ENCODE measurements at regions not wholly inside any gene's neighbourhood (a gene's known extent, or its start where the extent isn't known, plus 50 kb on each side); places are given as distances from the start of the nearest gene placed in this dataset.
"Not testable (repeated sequence)": the region's sequence is repeated elsewhere in the genome, so short reads cannot be mapped to it uniquely, and the experiment has no call there.

- no peak overlapping the region for H3K4me3 Mint-ChIP-seq
- ATAC-seq: no peak
- H3K36me3 Mint-ChIP-seq: no peaks in the 10 kb centered on the region
- H3K9me3 Mint-ChIP-seq: peaks cover 14% of the 10 kb centered on the region
- DNase-seq (ENCODE audit: low spot score in 2 of 2): no peak
- H3K4me1 Mint-ChIP-seq: no peaks in the 10 kb centered on the region
- H3K27ac Mint-ChIP-seq: no peak overlapping the region
Observed at GRCh38 chr13:68535329-68535728, 1305.2 kb upstream of the PCDH9 start.

DNA sequence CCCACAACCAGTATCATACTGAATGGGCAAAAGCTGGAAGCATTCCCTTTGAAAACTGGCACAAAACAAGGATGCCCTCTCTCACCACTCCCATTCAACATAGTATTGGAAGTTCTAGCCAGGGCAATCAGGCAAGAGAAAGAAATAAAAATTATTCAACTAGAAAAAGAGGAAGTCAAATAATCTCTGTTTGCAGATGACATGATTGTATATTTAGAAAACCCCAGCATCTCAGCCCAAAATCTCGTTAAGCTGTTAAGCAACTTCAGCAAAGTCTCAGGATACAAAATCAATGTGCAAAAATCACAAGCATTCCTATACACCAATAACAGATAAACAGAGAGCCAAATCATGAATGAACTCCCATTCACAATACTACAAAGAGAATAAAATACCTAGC lies 1297.0 kb upstream of the PCDH9 start:
- H3K9me3 Mint-ChIP-seq: peaks cover 16% of the 10 kb centered on the region
- not testable (repeated sequence) for H3K4me1 Mint-ChIP-seq; DNase-seq (ENCODE audit: low spot score in 2 of 2); H3K27ac Mint-ChIP-seq; H3K4me3 Mint-ChIP-seq; ATAC-seq; H3K36me3 Mint-ChIP-seq

DNA sequence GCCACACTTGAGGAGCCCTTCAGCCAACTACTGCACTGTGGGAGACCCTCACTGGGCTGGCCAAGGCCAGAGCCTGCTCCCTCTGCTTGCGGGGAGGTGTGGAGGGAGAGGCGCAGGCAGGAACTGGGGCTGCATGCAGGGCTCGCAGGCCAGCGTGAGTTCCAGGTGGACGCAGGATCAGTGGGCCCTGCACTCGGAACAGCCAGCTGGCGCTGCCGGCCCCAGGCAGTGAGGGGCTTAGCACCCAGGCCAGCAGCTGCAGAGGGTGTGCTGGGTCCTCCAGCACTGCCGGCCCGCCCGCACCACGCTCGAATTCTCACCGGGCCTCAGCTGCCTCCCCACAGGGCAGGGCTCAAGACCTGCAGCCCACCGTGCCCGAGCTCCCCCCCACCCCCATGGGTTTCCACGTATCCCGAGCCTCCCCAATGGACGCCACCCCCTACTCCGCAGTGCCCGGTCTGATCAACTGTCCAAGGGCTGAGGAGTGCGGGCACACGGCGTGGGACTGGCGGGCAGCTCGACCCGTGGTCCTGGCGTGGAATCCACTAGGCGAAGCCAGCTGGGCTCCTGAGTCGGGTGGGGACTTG lies 1293.8 kb upstream of the PCDH9 start:
- Mint-ChIP-seq H3K4me1 (no peaks in the 10 kb centered on the region), H3K9me3 (peaks cover 16% of the 10 kb centered on the region), H3K4me3 (no peak overlapping the region), H3K36me3 (no peaks in the 10 kb centered on the region), H3K27ac (no peak overlapping the region)
- no peak for ATAC-seq
- DNase-seq (ENCODE audit: low spot score in 2 of 2): no peak

- Mint-ChIP-seq H3K4me3 (no peak overlapping the region), H3K9me3 (peaks cover 16% of the 10 kb centered on the region), H3K36me3 (no peaks in the 10 kb centered on the region), H3K4me1 (no peaks in the 10 kb centered on the region), H3K27ac (no peak overlapping the region)
- no peak for DNase-seq (ENCODE audit: low spot score in 2 of 2)
- no peak for ATAC-seq
Observed at GRCh38 chr13:68522184-68522583, 1292.0 kb upstream of the PCDH9 start.

DNA sequence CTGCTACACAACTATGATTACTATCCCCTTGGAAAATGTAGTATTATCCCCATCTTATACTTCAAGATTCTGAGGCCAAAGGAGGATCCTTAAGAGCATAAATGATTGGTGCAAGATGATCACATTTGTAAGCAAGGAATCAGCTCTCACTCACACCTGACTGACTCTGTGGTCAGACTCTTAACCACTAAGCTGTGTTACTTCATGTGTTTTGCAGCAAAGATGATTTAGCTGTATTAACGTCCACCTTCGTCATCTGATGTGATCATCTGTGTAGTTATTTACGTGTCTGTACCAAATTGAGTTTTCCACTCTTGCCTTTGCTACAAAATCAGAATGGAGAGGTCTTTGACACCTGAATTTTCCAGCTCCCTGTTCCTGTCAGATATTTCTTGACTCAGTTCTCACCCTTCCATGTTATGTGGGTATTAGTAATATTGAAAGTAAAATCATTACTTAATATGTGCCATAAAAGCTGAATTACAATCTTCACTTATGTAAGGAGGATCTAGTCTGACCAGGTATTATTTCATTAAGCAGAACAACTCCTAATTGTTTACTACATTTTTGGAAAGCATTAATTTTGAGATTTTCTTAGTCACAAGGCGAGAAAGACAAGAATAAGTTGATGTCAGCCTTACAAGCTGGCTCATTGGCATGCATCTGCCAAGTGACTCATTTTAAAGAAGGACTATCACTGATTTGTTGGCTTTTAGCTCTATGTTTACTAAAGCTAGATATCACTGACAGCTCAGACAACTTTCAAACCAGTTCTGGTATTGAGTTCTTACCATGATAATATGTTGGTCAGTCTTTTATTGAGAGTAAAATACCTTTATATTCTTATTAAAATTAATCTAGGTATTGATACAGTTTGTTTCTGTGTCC lies 1279.8 kb upstream of the PCDH9 start:
- DNase-seq (ENCODE audit: low spot score in 2 of 2) (no peak), ATAC-seq (no peak)
- Mint-ChIP-seq H3K36me3 (no peaks in the 10 kb centered on the region), H3K4me1 (no peaks in the 10 kb centered on the region), H3K9me3 (peaks cover 10% of the 10 kb centered on the region), H3K27ac (no peak overlapping the region), H3K4me3 (no peak overlapping the region)

DNA sequence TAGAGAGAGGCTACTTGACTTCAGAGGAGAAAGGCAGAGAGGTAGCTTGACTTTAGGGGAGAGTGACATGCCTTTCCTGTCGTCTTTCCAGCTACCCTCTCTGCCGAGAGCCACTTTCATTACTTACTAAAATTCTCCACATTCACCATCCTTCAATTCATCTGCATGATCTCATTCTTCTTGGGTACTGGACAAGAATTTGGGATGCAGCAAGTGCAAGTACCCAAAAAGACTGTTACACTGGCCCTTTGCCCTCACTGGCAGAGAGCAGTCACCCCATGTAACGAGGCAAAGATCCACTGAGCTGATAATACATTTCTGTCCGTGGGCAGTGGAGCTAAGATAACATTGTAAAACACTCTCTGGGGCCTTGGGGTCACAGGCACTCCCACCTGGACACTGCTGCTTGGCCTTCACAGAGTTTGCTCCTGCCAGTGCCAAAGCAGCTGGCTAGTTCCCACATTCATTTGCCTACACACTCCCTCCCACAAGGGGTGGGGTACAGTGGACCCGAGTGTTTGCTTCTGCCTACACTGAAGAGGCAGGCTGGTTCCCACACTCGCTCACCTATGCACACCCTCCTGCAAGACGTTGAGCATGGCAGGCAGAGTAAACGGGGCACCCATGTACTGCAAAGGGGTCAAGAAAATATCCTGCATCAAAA lies 1276.9 kb upstream of the PCDH9 start:
- ATAC-seq: peak; percentile 16

GRCh38 chr13:68490594-68490993 lies 1260.5 kb upstream of the PCDH9 start:
- ATAC-seq: no peak
- Mint-ChIP-seq H3K27ac (no peak overlapping the region), H3K9me3 (peaks cover 11% of the 10 kb centered on the region), H3K4me1 (no peaks in the 10 kb centered on the region), H3K4me3 (no peak overlapping the region), H3K36me3 (no peaks in the 10 kb centered on the region)
- DNase-seq (ENCODE audit: low spot score in 2 of 2): no peak

More for the DNA sequence above, 1276.9 kb upstream of the PCDH9 start:
- DNase-seq (ENCODE audit: low spot score in 2 of 2): no peak
- no peak overlapping the region for H3K27ac Mint-ChIP-seq
- no peaks in the 10 kb centered on the region for H3K4me1 Mint-ChIP-seq
- peaks cover 5% of the 10 kb centered on the region for H3K9me3 Mint-ChIP-seq
- H3K4me3 Mint-ChIP-seq: no peak overlapping the region
- H3K36me3 Mint-ChIP-seq: no peaks in the 10 kb centered on the region

DNA sequence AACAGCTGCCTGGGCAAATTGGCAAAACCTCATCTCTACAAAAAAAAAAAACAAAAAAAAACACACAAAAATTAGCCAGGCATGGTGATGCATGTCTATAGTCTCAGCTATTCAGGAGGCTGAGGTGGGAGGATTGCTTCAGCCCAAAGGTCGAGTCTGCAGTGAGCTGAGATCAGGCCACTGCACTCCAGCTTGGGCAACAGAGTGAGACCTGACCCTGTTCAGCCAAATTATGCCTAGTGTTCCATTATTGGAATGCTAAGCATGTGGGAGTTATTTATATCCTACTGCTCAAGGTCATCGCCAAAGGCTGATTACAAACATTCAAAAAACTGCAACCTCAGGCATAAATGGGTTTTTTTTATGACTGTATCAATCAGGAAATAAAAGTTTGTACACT lies 1251.0 kb upstream of the PCDH9 start:
- no peak for ATAC-seq
- no peak for DNase-seq (ENCODE audit: low spot score in 2 of 2)
- peaks cover 9% of the 10 kb centered on the region for H3K9me3 Mint-ChIP-seq
- no peaks in the 10 kb centered on the region for H3K36me3 Mint-ChIP-seq
- no peaks in the 10 kb centered on the region for H3K4me1 Mint-ChIP-seq
- no peak overlapping the region for H3K4me3 Mint-ChIP-seq
- H3K27ac Mint-ChIP-seq: no peak overlapping the region

- Mint-ChIP-seq H3K36me3 (no peaks in the 10 kb centered on the region), H3K9me3 (peaks cover 5% of the 10 kb centered on the region), H3K27ac (no peak overlapping the region), H3K4me3 (no peak overlapping the region), H3K4me1 (no peaks in the 10 kb centered on the region)
- ATAC-seq (no peak), DNase-seq (ENCODE audit: low spot score in 2 of 2) (no peak)
Observed at GRCh38 chr13:68473834-68474326, 1243.7 kb upstream of the PCDH9 start.

GRCh38 chr13:68467160-68467559 lies 1237.0 kb upstream of the PCDH9 start:
- H3K27ac Mint-ChIP-seq: no peak overlapping the region
- no peaks in the 10 kb centered on the region for H3K36me3 Mint-ChIP-seq
- H3K4me1 Mint-ChIP-seq: no peaks in the 10 kb centered on the region
- DNase-seq (ENCODE audit: low spot score in 2 of 2) (no peak), ATAC-seq (no peak)
- peaks cover 6% of the 10 kb centered on the region for H3K9me3 Mint-ChIP-seq
- no peak overlapping the region for H3K4me3 Mint-ChIP-seq

GRCh38 chr13:68440874-68441273 lies 1210.7 kb upstream of the PCDH9 start:
- DNase-seq (ENCODE audit: low spot score in 2 of 2): no peak
- Mint-ChIP-seq H3K27ac (no peak overlapping the region), H3K4me1 (no peaks in the 10 kb centered on the region), H3K9me3 (peaks cover 9% of the 10 kb centered on the region), H3K4me3 (no peak overlapping the region), H3K36me3 (no peaks in the 10 kb centered on the region)
- no peak for ATAC-seq

- Mint-ChIP-seq H3K27ac (no peak overlapping the region), H3K4me1 (no peaks in the 10 kb centered on the region), H3K4me3 (no peak overlapping the region), H3K36me3 (no peaks in the 10 kb centered on the region), H3K9me3 (peaks cover 4% of the 10 kb centered on the region)
- ATAC-seq (no peak), DNase-seq (ENCODE audit: low spot score in 2 of 2) (no peak)
Observed at GRCh38 chr13:68439817-68440216, 1209.7 kb upstream of the PCDH9 start.

DNA sequence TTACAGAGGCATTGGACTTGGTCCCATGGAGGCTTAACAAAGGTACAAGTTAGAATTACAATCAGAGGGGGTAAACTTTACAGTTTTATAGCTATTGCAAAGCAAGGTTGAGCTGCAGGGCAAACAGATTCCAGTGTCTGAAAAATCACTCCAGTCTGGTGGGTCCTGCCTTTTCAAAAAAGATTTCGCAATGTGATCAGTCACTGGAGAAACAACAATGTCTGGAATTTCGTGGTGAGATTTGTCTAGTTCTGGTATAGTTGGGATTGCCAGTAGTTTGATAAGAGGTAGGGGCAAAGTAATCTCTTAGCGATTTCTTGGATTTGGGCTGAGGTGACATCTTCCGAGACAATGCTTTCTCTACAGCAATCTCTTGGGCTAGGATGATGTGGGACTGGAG lies 1198.2 kb upstream of the PCDH9 start:
- peaks cover 13% of the 10 kb centered on the region for H3K9me3 Mint-ChIP-seq
- no peaks in the 10 kb centered on the region for H3K4me1 Mint-ChIP-seq
- ATAC-seq (no peak), DNase-seq (ENCODE audit: low spot score in 2 of 2) (no peak)
- H3K4me3 Mint-ChIP-seq: no peak overlapping the region
- H3K36me3 Mint-ChIP-seq: no peaks in the 10 kb centered on the region
- no peak overlapping the region for H3K27ac Mint-ChIP-seq

DNA sequence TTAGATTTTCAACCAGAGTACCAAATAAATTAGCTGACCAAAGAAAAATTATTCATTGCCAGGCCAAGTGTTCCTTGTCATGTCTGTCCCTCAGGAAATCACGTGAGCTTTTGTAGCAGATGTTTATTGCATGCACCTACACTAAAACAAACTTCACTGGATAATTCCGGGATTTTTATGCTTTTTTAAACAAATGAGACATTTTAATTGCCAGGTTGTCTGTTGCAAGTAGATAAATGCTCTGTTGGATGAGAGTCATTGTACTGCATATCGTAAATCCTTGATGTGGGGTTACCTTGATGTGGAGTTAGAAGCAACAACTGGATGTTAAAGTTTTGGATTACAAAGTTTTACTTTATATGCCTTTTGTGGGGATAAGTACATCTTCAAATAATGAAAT lies 1187.7 kb upstream of the PCDH9 start:
- ATAC-seq (no peak), DNase-seq (ENCODE audit: low spot score in 2 of 2) (no peak)
- Mint-ChIP-seq H3K4me1 (no peaks in the 10 kb centered on the region), H3K4me3 (no peak overlapping the region), H3K9me3 (peaks cover 19% of the 10 kb centered on the region), H3K27ac (no peak overlapping the region), H3K36me3 (no peaks in the 10 kb centered on the region)

- Mint-ChIP-seq H3K27ac (no peak overlapping the region), H3K4me3 (no peak overlapping the region), H3K4me1 (no peaks in the 10 kb centered on the region), H3K36me3 (no peaks in the 10 kb centered on the region), H3K9me3 (peaks cover 17% of the 10 kb centered on the region)
- ATAC-seq (no peak), DNase-seq (ENCODE audit: low spot score in 2 of 2) (no peak)
Observed at GRCh38 chr13:68410007-68410406, 1179.9 kb upstream of the PCDH9 start.

DNA sequence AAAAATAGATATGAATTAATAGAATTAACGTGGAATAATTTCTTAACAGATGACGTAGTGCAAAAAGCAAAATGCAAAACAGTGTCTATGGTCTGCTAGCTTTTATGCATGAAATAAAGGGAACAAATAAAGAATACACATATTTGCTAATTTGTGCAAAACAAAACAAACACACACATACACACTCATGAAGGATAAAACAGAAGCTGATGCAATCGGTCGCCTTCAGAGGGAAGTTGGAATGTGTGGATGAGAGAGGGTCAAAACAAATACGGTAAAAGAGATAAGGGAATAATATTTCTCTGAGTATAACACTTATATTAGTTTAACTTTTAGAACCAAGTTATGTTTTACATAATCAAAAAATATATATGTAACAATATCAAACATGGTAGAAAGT lies 1160.9 kb upstream of the PCDH9 start:
- Mint-ChIP-seq H3K9me3 (peaks cover 13% of the 10 kb centered on the region), H3K27ac (no peak overlapping the region), H3K4me3 (no peak overlapping the region), H3K4me1 (no peaks in the 10 kb centered on the region), H3K36me3 (no peaks in the 10 kb centered on the region)
- no peak for DNase-seq (ENCODE audit: low spot score in 2 of 2)
- ATAC-seq: no peak
